GM03348 (cell line): ENCODE measurements at regions not wholly inside any gene's neighbourhood (a gene's known extent, or its start where the extent isn't known, plus 50 kb on each side); places are given as distances from the start of the nearest gene placed in this dataset.
"Not testable (repeated sequence)": the region's sequence is repeated elsewhere in the genome, so short reads cannot be mapped to it uniquely, and the experiment has no call there.

Source experiments
- DNase-seq: peaks from one replicate; pipeline ENCODE4 v3.0.0; 2012; ENCODE audit warnings: low spot score

- not testable (repeated sequence) for DNase-seq
These were observed 59.0 kb upstream of the NUTM2F start for GRCh38 chr9:94387338-94388010.

- DNase-seq: not testable (repeated sequence)
These were observed 59.6 kb upstream of the NUTM2F start for GRCh38 chr9:94388011-94388406.

- not testable (repeated sequence) for DNase-seq
These were observed 62.1 kb upstream of the NUTM2F start for GRCh38 chr9:94390425-94391098.

- DNase-seq: not testable (repeated sequence)
These were observed 64.7 kb upstream of the NUTM2F start for GRCh38 chr9:94392971-94393624.

- DNase-seq: not testable (repeated sequence)
These were observed 69.4 kb upstream of the NUTM2F start for GRCh38 chr9:94397766-94398379.

- DNase-seq: not testable (repeated sequence)
These were observed 72.0 kb upstream of the NUTM2F start for GRCh38 chr9:94400461-94400860.

- DNase-seq: not testable (repeated sequence)
These were observed 74.4 kb upstream of the NUTM2F start for GRCh38 chr9:94402795-94403194.

GRCh38 chr9:94403571-94403970 is 75.1 kb upstream of the NUTM2F start:
- not testable (repeated sequence) for DNase-seq

GRCh38 chr9:94413665-94414064 is 85.2 kb upstream of the NUTM2F start:
- not testable (repeated sequence) for DNase-seq

GRCh38 chr9:94415111-94415510 is 86.7 kb upstream of the NUTM2F start:
- DNase-seq: not testable (repeated sequence)

GRCh38 chr9:94420098-94420497 is 91.7 kb upstream of the NUTM2F start:
- DNase-seq: not testable (repeated sequence)

- DNase-seq: not testable (repeated sequence)
These were observed 93.5 kb upstream of the NUTM2F start for GRCh38 chr9:94421951-94422350.

- not testable (repeated sequence) for DNase-seq
These were observed 96.9 kb upstream of the NUTM2F start for GRCh38 chr9:94425312-94425711.

GRCh38 chr9:94437128-94437527 is 108.7 kb upstream of the NUTM2F start:
- DNase-seq: not testable (repeated sequence)

GRCh38 chr9:94438336-94438735 is 109.9 kb upstream of the NUTM2F start:
- not testable (repeated sequence) for DNase-seq

- not testable (repeated sequence) for DNase-seq
These were observed 112.7 kb upstream of the NUTM2F start for GRCh38 chr9:94441146-94441545.

GRCh38 chr9:94441796-94442195 is 113.1 kb upstream of the PCAT7 start:
- no peak for DNase-seq

- DNase-seq: no peak
These were observed 111.7 kb upstream of the PCAT7 start for GRCh38 chr9:94443032-94443722.

GRCh38 chr9:94445863-94446262 is 109.0 kb upstream of the PCAT7 start:
- DNase-seq: no peak

GRCh38 chr9:94449486-94449885 is 105.4 kb upstream of the PCAT7 start:
- DNase-seq: no peak

- no peak for DNase-seq
These were observed 90.1 kb upstream of the PCAT7 start for GRCh38 chr9:94464790-94465189.

- DNase-seq: not testable (repeated sequence)
These were observed 82.8 kb upstream of the PCAT7 start for GRCh38 chr9:94472063-94472462.
